Activated CD4-positive, alpha-beta T cell treated with anti-CD3 and anti-CD28 coated beads, Interleukin-2, amount 50 U/mL, for 1 hour (primary cell): ENCODE measurements at regions not wholly inside any gene's neighbourhood (a gene's known extent, or its start where the extent isn't known, plus 50 kb on each side); places are given as distances from the start of the nearest gene placed in this dataset.
"Not testable (repeated sequence)": the region's sequence is repeated elsewhere in the genome, so short reads cannot be mapped to it uniquely, and the experiment has no call there.

Experiments
- DNase-seq: peaks from one replicate; pipeline ENCODE4 v3.0.0-alpha.2; 2020

- no peak for DNase-seq
These were observed 566.4 kb downstream of the DACH1 start for GRCh38 chr13:71300602-71301001.

- DNase-seq: no peak
These were observed 575.2 kb downstream of the DACH1 start for GRCh38 chr13:71291842-71292146.

GRCh38 chr13:71290963-71291841 is 575.8 kb downstream of the DACH1 start:
- DNase-seq: peak; percentile 22

DNA sequence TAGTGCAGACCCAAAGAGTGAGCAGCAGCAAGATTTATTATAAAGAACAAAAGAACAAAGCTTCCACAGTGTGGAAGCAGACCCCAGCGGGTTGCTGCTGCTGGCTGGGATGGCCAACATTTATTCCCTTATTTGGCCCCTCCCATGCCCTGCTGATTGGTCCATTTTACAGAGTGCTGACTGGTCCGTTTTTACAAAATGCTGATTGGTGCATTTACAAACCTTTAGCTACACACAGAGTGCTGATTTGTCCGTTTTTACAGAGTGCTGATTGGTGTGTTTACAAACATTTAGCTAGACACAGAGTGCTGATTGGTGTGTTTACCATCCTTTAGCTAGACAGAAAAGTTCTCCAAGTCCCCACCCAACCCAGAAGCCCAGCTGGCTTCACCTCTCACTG is 577.0 kb downstream of the DACH1 start:
- DNase-seq: not testable (repeated sequence)

DNA sequence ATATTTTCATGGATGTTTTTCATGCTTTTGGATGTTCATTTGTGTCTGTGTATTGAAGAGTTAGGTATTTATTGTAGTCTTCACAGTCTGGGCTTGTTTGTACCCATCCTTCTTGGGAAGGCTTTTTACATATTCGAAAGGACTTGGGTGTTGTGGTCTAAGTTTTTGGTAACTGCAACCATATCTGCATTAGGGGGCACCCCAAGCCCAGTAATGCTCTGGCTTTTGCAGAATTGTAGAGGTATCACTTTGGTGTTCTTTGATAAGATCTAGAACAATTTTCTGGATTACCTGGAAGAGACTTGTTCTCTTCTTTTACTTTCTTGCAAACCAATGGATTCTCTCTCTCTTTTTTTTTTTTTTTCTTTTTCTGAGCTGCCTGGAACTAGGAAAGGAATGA is 581.3 kb downstream of the DACH1 start:
- DNase-seq: no peak

DNA sequence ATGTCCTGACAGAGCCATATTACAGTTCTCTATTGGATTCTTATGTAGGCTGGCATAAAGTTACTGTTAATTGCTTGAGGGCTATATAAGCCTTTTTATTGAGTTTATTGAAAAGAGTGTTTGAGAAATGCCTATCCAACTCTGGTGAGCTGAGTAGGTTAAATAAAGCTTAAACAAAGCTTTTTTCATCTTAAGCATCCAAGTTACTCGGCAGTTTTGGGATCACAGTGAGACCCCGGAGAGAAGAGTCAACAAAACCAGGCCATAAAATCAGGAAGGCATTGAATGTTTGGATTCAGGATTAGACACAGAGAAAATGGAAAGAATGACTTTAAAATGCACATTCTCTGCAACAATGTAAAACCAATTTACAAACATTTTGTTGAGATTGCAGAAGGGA is 588.5 kb downstream of the DACH1 start:
- DNase-seq: no peak

DNA sequence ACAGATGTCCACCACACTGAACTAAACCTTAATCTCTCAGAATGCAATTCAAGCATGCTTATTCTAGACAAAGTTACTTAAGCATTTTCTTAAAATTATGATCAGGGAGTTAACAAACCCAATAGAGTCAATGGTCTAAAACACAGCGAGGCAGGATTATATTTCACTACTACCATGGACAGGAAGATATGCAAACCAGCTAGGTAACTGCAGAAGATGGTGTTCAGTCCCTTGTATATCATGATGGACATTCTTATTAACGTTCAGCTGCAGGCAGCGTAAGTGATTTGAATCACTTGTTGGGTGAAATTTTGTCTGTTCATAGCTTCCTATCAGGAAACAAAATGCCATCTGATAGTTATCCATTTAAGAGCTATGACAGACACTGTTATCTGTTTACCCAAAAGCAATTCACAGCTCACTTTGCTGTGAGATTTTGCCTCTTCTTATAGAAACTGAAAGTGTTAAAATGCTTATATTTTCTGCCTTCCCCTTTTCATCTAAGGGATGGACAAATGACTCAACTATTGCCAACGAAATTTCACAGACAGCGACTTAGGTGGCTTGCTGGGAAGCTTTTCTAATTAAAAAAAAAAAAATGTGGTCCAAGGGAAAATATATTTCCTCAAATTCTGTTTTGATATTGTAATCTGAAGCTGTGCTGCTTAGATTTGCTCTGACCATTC is 591.9 kb downstream of the DACH1 start:
- no peak for DNase-seq

DNA sequence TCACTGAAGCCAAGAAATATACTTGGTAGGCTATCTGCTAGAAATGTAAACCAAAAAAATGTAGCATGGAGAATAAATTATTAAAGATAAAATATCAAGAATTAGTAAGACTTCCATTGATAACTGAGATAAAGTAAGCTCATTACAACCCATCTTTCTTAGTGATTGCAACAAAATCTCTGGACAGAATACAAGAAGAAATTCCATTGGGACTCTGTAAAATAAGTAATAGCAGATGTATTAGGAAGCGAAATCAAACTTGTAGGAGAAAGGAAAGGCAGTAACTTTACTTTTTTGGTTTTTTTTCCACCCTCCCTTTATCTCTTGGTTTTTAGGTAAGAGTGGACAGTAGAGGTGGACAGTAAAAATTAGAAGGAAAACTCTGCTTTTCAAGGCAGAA is 605.7 kb downstream of the DACH1 start:
- DNase-seq: no peak

DNA sequence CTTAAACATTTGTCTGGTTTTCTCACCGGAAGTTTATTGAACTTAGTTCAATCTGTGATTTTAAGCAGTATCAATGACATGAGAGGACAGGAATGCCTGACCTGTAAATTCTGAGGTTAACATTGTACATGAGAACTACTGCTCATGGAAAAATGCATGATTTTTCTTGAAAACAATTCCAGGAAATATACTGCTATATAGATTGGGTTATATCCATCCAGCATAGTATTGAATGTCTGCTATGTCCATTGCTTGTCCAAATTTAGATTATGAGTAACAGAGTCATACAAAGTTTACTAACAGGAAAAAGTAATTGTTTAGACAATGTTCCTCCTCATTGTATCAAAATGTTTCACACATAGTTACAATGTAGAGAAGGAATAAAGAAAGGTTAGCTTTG is 606.8 kb downstream of the DACH1 start:
- DNase-seq: no peak

- no peak for DNase-seq
These were observed 611.4 kb downstream of the DACH1 start for GRCh38 chr13:71255633-71256032.

DNA sequence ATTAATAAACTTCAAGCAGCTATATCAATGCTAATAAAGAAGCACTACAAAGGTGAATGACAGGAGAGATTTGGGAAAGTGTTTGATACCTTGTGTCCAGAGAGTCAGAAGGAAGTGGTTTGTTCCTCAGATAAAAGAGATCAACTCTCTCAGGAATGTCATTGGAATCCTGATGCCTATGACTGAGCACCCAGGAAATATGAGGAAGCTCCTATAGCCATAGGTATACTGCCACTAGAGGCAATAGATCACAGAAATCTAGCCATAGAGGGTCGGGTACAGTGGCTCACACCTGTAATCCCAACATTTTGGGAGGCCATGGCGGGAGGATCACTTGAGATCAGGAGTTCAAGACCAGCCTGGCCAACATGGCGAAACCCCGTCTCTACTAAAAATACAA is 612.6 kb downstream of the DACH1 start:
- DNase-seq: no peak

DNA sequence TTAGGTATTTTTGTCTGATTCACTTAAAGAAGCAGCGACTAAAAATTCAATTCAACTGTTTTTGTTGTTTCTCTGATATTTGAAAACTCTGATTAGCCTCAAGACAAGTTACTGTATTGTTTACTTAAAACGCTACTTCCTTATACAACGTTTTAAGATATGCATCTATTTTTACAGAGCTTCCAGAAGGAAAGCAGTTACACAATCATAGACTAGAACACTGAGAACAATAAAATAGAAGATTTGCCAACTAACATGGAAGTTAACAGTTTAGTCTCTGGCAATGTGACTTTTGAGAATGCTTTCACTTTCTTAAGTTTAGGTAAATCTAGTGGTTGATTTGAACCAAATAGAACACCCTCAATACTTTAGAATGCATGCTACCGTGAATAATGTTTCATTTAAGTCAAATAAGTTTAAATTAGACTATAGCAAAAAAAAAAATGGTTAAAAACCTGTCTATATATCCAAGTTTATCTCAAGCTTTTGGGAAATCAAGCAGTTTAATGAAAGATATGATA is 614.8 kb downstream of the DACH1 start:
- DNase-seq: no peak

- no peak for DNase-seq
These were observed 615.6 kb downstream of the DACH1 start for GRCh38 chr13:71251292-71251951.

- no peak for DNase-seq
These were observed 618.0 kb downstream of the DACH1 start for GRCh38 chr13:71249011-71249410.

DNA sequence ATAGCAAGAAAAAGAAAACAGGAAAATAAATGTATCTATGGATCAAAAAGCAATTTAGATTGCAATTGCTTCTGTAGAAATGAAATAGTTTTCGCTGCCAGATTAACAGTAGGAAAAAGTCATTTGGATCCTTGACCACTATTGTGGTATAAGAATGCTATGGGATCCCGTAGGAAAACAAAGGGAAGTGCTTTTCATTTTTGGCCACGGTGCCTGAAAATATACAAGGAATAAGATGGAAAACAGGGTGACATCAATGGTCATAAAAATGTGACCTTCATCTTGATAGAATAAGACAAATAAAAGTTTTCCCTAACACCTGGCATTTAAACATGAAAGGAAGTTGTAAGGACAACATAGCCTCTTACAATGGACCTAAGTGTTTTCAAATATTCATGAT is 622.8 kb downstream of the DACH1 start:
- no peak for DNase-seq

DNA sequence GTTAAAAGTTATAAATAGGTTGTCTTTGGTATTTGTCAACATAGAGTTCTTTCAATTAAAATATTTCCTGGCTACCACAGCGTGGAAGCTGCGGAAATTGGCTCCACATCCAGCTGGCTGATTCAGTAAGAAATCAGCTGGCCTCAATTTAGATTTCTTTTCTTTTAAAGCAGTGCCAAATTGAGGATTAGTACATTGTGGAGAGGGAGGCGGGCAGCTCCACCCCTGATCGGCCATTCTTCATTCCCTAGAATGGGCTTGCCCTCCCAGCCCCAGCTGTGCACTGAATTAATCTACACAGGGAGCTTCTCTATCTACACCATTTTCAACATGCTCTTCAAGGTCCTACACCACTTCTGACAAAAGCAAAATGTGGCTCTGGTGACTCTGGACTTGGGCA is 624.8 kb downstream of the DACH1 start:
- DNase-seq: no peak

DNA sequence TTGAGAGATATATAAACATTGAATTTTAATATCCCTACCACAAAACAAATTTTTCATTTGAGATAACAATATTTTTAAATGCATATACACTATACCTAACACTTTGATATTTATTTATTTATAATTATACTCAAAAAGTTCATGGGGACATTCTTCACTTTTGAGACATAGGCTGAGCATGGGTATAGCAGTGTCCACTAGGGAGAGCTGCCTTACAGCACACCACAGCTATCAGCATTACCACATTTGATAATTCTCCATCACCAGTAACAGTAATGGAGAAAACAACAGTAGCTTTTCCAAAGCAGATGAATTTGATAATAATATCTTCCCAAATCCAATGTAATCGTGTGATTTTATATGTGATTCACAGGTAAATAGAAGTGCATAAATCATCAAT is 626.1 kb downstream of the DACH1 start:
- DNase-seq: no peak

- DNase-seq: no peak
These were observed 629.7 kb downstream of the DACH1 start for GRCh38 chr13:71237332-71237731.

GRCh38 chr13:71219698-71220415 is 647.1 kb downstream of the DACH1 start:
- DNase-seq: no peak

- DNase-seq: no peak
These were observed 648.0 kb downstream of the DACH1 start for GRCh38 chr13:71218960-71219359.

DNA sequence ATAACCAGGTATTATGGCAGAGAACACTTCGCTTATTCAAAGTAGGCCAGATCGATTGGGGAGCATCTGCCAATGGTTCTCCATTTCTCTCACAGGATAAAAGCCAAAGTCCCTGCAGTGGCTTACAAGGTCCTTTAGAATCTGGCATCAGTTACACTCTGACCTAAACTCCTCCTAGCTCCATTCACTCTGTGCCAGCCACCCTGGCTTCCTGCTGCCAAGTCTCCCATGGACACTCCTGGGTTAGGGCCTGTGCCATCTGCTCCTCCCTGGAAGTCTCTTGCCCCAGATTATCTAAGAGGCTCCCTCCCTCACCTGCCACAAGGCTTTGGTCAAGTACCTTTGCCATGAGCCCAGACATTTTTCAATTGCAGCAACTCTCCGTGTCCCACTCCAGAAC is 649.2 kb downstream of the DACH1 start:
- DNase-seq: no peak

GRCh38 chr13:71214821-71215220 is 652.2 kb downstream of the DACH1 start:
- DNase-seq: no peak

DNA sequence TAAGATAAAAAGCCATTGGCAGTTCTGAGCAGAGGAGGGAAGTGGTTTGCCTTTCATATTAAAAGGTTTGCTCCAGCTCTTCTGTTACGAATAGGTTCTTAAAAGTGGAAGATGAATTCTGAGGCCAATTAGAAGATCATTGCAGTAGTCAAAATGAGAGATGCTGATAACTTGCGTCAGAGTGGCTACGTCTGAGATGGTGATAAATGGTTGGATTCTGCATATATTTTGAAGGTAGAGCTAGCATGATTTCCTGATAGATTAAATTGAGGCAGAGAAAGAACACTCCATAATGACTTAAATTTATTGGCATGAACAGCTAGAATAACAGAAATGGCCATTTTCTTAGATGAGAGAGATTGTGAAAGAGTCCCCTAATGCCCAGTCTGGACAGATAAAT is 652.6 kb downstream of the DACH1 start:
- no peak for DNase-seq
